NCI-H1092 (cell line): ENCODE measurements at regions not wholly inside any gene's neighbourhood (a gene's known extent, or its start where the extent isn't known, plus 50 kb on each side); places are given as distances from the start of the nearest gene placed in this dataset.

Experiments used
- DNase-seq: peaks from one replicate; lab custom pipeline; 2025; lab: John Stamatoyannopoulos, UW

- no peak for DNase-seq
Measured at GRCh38 chr14:81669308-81669707, 135.7 kb upstream of the SEL1L start.

- DNase-seq, result no peak
Measured at GRCh38 chr14:81673930-81674329, 140.3 kb upstream of the SEL1L start.

- DNase-seq, result no peak
Measured at GRCh38 chr14:81676395-81676794, 142.7 kb upstream of the SEL1L start.

- DNase-seq, result no peak
Measured at GRCh38 chr14:81676879-81677278, 143.2 kb upstream of the SEL1L start.

- no peak for DNase-seq
Measured at GRCh38 chr14:81677736-81678135, 144.1 kb upstream of the SEL1L start.

- DNase-seq, result no peak
Measured at GRCh38 chr14:81679226-81679625, 145.6 kb upstream of the SEL1L start.

- no peak for DNase-seq
Measured at GRCh38 chr14:81681541-81681940, 147.9 kb upstream of the SEL1L start.

- DNase-seq, result no peak
Measured at GRCh38 chr14:81682134-81682533, 148.5 kb upstream of the SEL1L start.

- DNase-seq, result no peak
Measured at GRCh38 chr14:81682701-81683100, 149.0 kb upstream of the SEL1L start.

- no peak for DNase-seq
Measured at GRCh38 chr14:81684696-81685095, 151.0 kb upstream of the SEL1L start.

GRCh38 chr14:81686512-81686911 lies 152.9 kb upstream of the SEL1L start:
- DNase-seq, result no peak

GRCh38 chr14:81691931-81692330 lies 158.3 kb upstream of the SEL1L start:
- DNase-seq, result no peak

GRCh38 chr14:81694419-81694818 lies 160.8 kb upstream of the SEL1L start:
- no peak for DNase-seq

GRCh38 chr14:81709681-81710080 lies 176.0 kb upstream of the SEL1L start:
- no peak for DNase-seq

GRCh38 chr14:81710232-81710845 lies 176.7 kb upstream of the SEL1L start:
- peak; percentile 28 for DNase-seq

- DNase-seq, result no peak
Measured at GRCh38 chr14:81715731-81716130, 182.1 kb upstream of the SEL1L start.

- DNase-seq, result no peak
Measured at GRCh38 chr14:81716953-81717352, 183.3 kb upstream of the SEL1L start.

GRCh38 chr14:81723956-81724355 lies 190.3 kb upstream of the SEL1L start:
- no peak for DNase-seq

GRCh38 chr14:81727218-81727617 lies 193.6 kb upstream of the SEL1L start:
- peak; percentile 3 for DNase-seq

GRCh38 chr14:81728447-81728846 lies 194.8 kb upstream of the SEL1L start:
- no peak for DNase-seq

- no peak for DNase-seq
Measured at GRCh38 chr14:81729622-81730021, 196.0 kb upstream of the SEL1L start.

- no peak for DNase-seq
Measured at GRCh38 chr14:81737938-81738337, 204.3 kb upstream of the SEL1L start.

- DNase-seq, result no peak
Measured at GRCh38 chr14:81738946-81739659, 205.4 kb upstream of the SEL1L start.

- DNase-seq, result no peak
Measured at GRCh38 chr14:81743605-81744004, 210.0 kb upstream of the SEL1L start.
